NCI-H82 treated with DMSO at 0.1 percent for 48 hours (cell line): ENCODE measurements at regions not wholly inside any gene's neighbourhood (a gene's known extent, or its start where the extent isn't known, plus 50 kb on each side); places are given as distances from the start of the nearest gene placed in this dataset.
"Not testable (repeated sequence)": the region's sequence is repeated elsewhere in the genome, so short reads cannot be mapped to it uniquely, and the experiment has no call there.

Experiments used
- DNase-seq: peaks from one replicate; lab custom pipeline; 2025; ENCODE audit not compliant: unreplicated experiment; lab: John Stamatoyannopoulos, UW

DNA sequence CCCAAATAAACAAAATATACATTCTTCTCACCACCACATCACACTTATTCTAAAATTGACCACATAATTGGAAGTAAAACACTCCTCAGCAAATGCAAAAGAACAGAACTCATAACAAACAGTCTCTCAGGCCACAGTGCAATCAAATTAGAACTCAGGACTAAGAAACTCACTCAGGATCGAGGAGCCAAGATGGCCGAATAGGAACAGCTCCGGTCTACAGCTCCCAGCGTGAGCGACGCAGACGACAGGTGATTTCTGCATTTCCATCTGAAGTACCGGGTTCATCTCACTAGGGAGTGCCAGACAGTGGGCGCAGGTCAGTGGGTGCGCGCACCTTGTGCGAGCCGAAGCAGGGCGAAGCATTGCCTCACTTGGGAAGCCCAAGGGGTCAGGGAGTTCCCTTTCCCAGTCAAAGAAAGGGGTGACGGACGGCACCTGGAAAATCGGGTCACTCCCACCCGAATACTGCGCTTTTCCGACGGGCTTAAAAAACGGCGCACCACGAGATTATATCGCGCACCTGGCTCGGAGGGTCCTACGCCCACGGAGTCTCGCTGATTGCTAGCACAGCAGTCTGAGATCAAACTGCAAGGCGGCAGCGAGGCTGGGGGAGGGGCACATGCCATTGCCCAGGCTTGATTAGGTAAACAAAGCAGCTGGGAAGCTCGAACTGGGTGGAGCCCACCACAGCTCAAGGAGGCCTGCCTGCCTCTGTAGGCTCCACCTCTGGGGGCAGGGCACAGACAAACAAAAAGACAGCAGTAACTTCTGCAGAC, 183.2 kb downstream of the ETV1 start:
- DNase-seq, result not testable (repeated sequence)

DNA sequence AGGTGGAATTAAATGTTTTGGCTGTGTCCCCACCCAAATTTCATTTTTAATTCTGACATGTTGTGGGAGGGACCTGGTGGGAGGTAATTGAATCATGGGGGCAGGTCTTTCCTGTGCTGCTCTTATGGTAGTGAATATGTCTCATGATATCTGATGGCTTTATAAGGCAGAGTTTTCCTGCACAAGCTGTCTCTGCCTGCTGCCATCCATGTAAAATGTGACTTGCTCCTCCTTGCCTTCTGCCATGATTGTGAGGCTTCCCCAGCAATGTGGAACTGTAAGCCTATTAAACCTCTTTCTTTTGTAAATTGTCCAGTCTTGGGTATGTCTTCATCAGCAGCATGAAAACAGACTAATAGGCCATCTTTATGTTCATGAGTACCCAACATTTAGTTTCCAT, 172.2 kb downstream of the ETV1 start:
- DNase-seq, result not testable (repeated sequence)

DNA sequence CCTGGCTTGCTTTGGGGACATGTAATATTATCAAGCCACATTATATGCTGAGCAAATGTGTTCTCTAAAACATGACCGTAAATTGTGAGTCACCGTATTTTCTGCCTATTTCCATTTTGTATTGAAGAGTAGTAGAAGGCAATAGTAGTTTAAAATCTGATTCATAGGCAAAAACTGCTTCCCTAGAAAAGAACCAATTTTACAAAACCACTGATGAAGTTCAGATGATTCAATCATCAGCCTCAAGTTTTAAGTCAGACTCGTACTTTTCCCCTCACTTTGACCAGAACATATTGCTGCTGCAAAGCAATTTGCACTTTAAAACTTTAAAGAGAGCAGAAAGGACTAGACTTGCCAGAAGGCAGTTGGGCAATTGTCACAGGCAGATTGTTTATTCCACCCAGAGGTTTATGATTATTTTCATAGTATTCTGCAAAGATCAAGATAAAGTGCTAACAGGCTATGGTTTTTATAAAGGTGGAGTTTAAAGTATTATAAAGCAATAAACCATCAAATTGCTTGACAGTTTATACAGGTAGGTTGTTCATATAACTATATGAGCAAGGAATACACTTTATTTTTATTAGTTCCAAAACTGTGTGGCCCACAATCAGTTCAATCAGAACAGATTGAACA, 168.2 kb downstream of the ETV1 start:
- no peak for DNase-seq

DNA sequence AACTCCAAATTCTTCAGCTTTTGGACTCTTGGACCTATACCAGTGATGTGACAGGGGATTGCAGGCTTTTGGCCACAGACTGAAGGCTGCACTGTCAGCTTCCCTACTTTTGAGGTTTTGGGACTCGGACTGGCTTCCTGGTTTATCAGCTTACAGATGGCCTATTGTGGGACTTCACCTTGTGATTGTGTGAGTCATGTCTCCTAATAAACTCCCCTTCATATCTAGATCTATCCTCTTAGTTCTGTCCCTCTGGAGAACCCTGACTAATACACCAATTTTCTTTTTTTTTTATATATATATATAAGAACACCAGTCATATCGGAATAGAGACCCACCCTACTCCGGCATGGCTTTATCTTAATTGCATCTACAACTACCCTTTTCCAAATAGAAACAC, 166.8 kb downstream of the ETV1 start:
- no peak for DNase-seq

DNA sequence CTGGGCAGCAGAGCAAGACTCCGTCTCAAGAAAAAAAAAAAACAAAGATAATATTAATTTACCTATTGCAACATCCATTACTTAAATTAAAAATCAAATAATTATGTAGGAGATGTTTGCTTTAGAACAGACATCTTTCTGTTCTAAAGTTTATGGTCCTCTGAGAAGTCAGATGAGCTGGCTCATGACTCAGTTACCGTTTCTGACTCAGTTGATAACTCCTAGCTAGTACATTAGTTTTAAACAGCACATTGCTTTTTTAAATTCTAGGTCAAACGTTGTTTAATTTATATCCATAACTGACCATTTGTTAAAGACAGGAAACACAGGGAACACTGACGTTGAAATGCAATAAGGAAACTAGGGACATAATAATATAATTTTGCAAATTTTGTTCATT, 162.7 kb downstream of the ETV1 start:
- DNase-seq, result no peak

DNA sequence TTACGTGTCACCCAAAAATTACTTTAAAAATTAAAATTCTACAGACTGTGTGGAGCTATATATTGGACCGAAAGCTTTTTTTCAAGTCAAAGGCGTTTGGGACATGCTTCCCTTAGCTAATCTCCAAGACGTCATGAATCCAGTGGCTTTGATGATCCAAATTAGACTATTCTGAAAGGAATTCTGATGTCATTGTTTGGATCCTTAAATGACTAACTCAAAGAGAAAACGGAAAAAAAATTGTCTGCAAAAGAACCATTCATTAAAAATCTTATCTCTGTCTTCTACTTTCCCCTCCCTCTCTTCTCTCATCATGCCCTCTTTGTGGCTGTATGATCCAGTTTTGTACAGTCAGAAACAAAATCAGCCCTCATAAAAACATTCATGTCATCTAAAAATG, 161.8 kb downstream of the ETV1 start:
- DNase-seq, result no peak

DNA sequence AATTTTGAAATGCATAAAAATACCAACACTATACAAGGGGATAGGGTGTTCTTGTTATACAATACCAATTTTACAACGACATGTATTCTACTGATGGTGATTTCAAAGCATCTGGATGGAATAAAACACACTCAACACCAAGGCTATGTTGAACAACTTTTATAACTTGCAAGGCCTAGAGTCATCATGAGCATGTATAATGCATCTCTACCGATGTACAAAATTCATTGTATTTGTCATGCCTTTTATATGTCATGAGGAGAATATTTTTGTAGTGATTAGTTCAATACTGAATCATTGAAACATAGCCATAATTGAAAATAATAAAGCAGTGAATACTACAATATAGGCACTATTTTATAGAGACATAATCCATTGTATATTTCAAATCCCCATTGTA, 160.2 kb downstream of the ETV1 start:
- no peak for DNase-seq

DNA sequence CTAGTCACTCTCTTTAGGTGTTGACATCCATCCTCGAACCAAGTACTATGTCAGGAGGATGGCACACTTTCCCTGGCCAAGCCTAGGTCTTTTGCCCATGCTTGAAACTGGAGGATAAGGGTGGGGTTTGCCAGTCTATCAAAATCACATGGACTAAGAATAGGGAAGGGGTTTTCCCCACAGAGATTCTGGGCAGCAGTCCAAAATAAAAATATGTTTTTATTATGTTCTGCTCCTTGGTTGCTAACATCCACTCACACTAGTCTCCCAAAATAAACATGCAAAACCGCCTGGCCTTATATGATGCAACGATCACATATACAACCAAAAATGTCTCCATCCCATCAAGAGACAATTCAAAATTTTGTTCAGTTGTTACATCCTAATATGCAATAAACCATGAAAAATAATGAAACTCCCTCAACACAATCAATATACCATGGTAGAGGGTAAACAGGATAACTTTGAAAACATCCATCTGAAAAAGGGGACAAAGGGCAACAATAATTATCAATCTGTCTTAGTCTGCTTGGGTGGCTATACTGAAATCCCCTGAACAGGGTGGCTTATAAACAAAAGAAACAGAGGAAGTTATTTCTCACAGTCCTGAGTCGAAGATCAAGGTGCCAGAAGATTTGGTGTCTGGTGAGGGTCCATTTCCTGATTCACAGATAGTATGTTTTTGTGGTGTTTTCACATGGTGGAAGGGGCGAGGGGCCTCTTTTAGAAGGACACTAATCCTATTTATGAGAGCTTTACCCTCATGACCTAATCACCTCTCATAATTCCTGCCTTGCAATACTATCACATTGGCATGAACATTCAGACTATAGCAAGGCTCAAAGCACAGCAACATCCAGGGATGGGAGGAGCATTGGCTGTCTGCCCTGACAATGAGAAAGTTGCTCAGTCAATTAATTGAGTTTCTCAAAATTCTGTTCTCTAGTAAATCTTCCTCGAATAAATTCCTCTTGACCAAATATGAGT, 159.3 kb downstream of the ETV1 start:
- DNase-seq, result peak; percentile 69

DNA sequence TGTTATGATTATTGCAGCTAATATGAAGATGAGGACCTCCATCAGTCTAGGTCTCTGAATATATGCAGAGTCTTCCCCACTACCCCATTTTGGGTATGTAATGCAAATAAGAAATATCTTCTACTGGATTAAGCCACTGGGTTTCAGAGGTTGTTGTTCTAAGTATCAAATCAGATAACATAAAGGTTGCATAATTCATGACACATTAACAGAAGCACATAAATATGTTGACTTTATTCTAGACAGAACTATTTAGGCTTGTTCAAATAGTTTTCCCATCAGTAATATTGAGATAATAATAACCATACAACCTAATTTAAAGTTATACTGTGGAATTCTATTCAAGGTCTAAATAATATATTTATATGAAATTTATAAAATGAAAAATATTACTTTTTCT, 157.1 kb downstream of the ETV1 start:
- no peak for DNase-seq

DNA sequence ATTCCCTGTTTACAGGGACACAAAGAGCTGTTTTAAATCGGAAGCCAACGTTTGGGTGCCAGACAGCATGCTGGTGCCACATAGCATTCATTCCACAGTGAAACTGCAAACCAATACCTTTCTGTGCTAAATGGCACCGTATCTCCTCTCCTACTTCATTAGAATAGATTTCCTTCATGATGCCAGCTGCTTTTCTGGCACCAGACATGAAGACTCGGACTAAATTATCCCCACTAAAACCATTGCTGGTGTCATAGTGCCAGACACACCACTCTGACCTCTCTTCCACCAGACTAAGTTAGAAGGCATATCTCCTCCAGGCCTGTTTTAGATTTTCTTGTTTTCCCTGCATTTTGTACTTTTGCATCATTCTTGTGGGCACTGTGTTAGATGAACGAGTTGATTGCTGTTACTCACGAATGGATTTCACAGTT, 155.1 kb downstream of the ETV1 start:
- no peak for DNase-seq

DNA sequence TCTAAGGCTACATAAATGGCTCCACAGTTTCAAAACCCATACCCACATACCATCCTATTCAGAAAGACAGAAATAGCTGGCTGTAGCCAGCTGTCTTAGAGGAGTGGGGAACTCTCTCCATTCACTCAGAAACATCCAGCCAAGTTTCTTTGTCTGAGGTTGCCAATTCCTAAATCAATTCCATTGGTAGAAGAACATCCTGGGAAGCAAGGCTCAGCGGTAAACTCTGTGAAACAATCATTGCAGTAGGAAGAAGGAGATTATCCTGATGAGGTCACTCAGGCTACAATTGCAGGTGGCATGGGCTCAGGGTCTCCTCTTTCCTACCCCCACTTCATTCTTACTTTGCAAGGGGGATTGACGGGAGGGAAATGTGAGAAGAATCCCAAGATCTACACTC, 154.0 kb downstream of the ETV1 start:
- DNase-seq, result no peak

DNA sequence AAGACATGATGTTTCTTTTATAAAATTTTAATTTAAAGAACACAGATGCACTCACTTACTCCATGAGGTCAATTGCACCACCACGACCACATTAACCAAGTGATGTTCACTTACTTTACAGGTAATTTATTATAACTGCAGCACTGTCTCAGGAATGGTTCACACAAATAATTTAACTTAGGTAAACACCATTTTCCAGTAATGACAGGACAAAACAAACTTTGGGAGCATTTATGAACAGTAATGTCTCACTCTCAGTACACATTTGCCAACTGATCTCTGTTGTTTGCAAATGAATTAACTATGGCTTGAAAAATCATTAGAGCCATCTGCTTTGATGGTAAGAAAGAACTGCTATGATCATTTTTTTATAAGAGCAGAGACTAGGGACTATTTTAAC, 150.4 kb downstream of the ETV1 start:
- no peak for DNase-seq
